H1 (cell line): ENCODE measurements at regions not wholly inside any gene's neighbourhood (a gene's known extent, or its start where the extent isn't known, plus 50 kb on each side); places are given as distances from the start of the nearest gene placed in this dataset.

Experiments used
- CTCF ChIA-PET: fragments of 300-600 bp; sonication (Branson Sonifier 250); formaldehyde crosslinking; loops from one replicate; lab custom pipeline; 2021; ENCODE audit not compliant: partially characterized antibody; lab: Charles Lee
- POLR2A ChIA-PET: fragments of 300-600 bp; sonication (Branson Sonifier 250); formaldehyde crosslinking; loops from one replicate; lab custom pipeline; 2021; ENCODE audit warnings: inconsistent platforms; ENCODE audit not compliant: partially characterized antibody; lab: Charles Lee
- DNase-seq, 2 experiments: peaks; one replicate each; pipeline versions ENCODE4 v3.0.0 to v3.0.0-alpha.2; 2010 to 2022; ENCODE audit warnings: low spot score in 2 of 2, low read depth in 1 of 2, mixed read lengths in 1 of 2
- FAIRE-seq: peaks from 2 replicates; lab custom pipeline; 2011; peaks lifted over from hg19 to GRCh38; lab: Jason Lieb, UNC
- H2AFZ ChIP-seq: 2 replicates; pipeline ENCODE4 v1.8.1; 2012; ENCODE audit warnings: low read length, inconsistent platforms
- H2AK5ac ChIP-seq: 2 replicates; pipeline ENCODE4 v1.6.1; 2013; ENCODE audit warnings: low read depth, low read length
- H2BK120ac ChIP-seq: replicated peaks from 2 replicates; pipeline ENCODE3; 2013; ENCODE audit warnings: low read depth, low read length, inconsistent platforms
- H2BK12ac ChIP-seq: 2 replicates; pipeline ENCODE4 v1.6.1; 2013; ENCODE audit warnings: low read depth, low read length
- H2BK15ac ChIP-seq: 2 replicates; pipeline ENCODE4 v1.6.1; 2013; ENCODE audit warnings: low read length
- H2BK20ac ChIP-seq: 2 replicates; pipeline ENCODE4 v1.6.1; 2013; ENCODE audit warnings: low read length
- H2BK5ac ChIP-seq: 2 replicates; pipeline ENCODE4 v1.6.1; 2013; ENCODE audit warnings: low read depth, low read length
- H3K14ac ChIP-seq: 2 replicates; pipeline ENCODE4 v1.6.1; 2013; ENCODE audit warnings: inconsistent platforms; ENCODE audit not compliant: insufficient read length
- H3K18ac ChIP-seq: 2 replicates; pipeline ENCODE4 v1.6.1; 2013; ENCODE audit warnings: low read length; ENCODE audit errors: extremely low read depth
- H3K23ac ChIP-seq: 2 replicates; pipeline ENCODE4 v1.6.1; 2013; ENCODE audit warnings: inconsistent platforms; ENCODE audit not compliant: insufficient read length
- H3K23me2 ChIP-seq: 2 replicates; pipeline ENCODE4 v1.6.1; 2013; ENCODE audit warnings: low read depth, low read length
- H3K27ac ChIP-seq: 2 replicates; pipeline ENCODE4 v1.6.1; 2011; ENCODE audit warnings: low read depth, low read length, inconsistent platforms
- H3K27me3 ChIP-seq, 4 experiments: replicated peaks in 1 of 4; 1 replicate in 1 of 4; 2 replicates in 3 of 4; pipeline versions ENCODE4 v1.6.1 to v1.8.1; 2011 to 2013; ENCODE audit warnings: low read length in 3 of 4, mild to moderate bottlenecking in 3 of 4, inconsistent platforms in 2 of 4, mixed read lengths in 2 of 4, moderate library complexity in 1 of 4; ENCODE audit not compliant: control insufficient read depth in 3 of 4, insufficient read depth in 3 of 4; ENCODE audit errors: extremely low read depth in 1 of 4
- H3K36me3 ChIP-seq, 4 experiments: 2 replicates each; pipeline versions ENCODE4 v1.6.1 to v1.8.1; 2011 to 2013; ENCODE audit warnings: mild to moderate bottlenecking in 4 of 4, low read length in 3 of 4, moderate library complexity in 2 of 4, control low read depth in 1 of 4, inconsistent platforms in 1 of 4; ENCODE audit not compliant: insufficient read depth in 4 of 4, control insufficient read depth in 2 of 4
- H3K4ac ChIP-seq: replicated peaks from 2 replicates; pipeline ENCODE3; 2013; ENCODE audit warnings: low read length, low read depth, mixed read lengths, inconsistent platforms; ENCODE audit not compliant: insufficient read length
- H3K4me1 ChIP-seq, 4 experiments: replicated peaks in 1 of 4; 1 replicate in 1 of 4; 2 replicates in 3 of 4; pipeline versions ENCODE4 v1.6.1 to v1.8.1; 2011 to 2013; ENCODE audit warnings: low read length in 3 of 4, inconsistent platforms in 2 of 4, mixed read lengths in 1 of 4; ENCODE audit not compliant: insufficient read depth in 4 of 4, control insufficient read depth in 3 of 4
- H3K4me2 ChIP-seq, 2 experiments: 2 replicates each; pipeline versions ENCODE4 v1.6.1 to v1.8.1; 2011 to 2013; ENCODE audit warnings: low read depth in 2 of 2, low read length in 2 of 2, control low read depth in 1 of 2, inconsistent platforms in 1 of 2, mild to moderate bottlenecking in 1 of 2; ENCODE audit not compliant: insufficient read depth in 1 of 2
- H3K4me3 ChIP-seq, 4 experiments: fragments of 200-600, 300-600 bp in 1 of 4; sonication (generic), shearing (Covaris generic), sonication (Bioruptor Twin) in 1 of 4; 2 replicates each; pipeline versions ENCODE4 v1.5.1 to v1.8.1; 2011 to 2016; ENCODE audit warnings: low read length in 4 of 4, low read depth in 3 of 4, control low read depth in 2 of 4, inconsistent platforms in 2 of 4, mild to moderate bottlenecking in 2 of 4, mixed read lengths in 1 of 4, moderate library complexity in 1 of 4; ENCODE audit not compliant: insufficient read depth in 2 of 4; ENCODE audit errors: extremely low read depth in 1 of 4
- H3K56ac ChIP-seq: replicated peaks from 2 replicates; pipeline ENCODE3; 2013; ENCODE audit warnings: low read depth, mild to moderate bottlenecking, mixed read lengths, low read length, inconsistent platforms; ENCODE audit not compliant: insufficient read length
- H3K79me1 ChIP-seq: 2 replicates; pipeline ENCODE4 v1.6.1; 2013; ENCODE audit warnings: low read depth, low read length, control low read depth
- H3K79me2 ChIP-seq, 2 experiments: 2 replicates each; pipeline versions ENCODE4 v1.6.1 to v1.8.1; 2012 to 2013; ENCODE audit warnings: low read length in 2 of 2, mild to moderate bottlenecking in 2 of 2, inconsistent platforms in 1 of 2; ENCODE audit not compliant: insufficient read depth in 2 of 2, control insufficient read depth in 1 of 2
- H3K9ac ChIP-seq, 4 experiments: replicated peaks in 1 of 4; 1 replicate in 1 of 4; 2 replicates in 3 of 4; pipeline versions ENCODE4 v1.6.1 to v1.8.1; 2011 to 2013; ENCODE audit warnings: low read depth in 3 of 4, low read length in 3 of 4, control low read depth in 2 of 4, mild to moderate bottlenecking in 2 of 4, moderate library complexity in 2 of 4, inconsistent platforms in 1 of 4; ENCODE audit errors: extremely low read depth in 1 of 4
- H3K9me3 ChIP-seq, 2 experiments: 2 replicates each; pipeline versions ENCODE4 v1.6.1 to v1.8.1; 2012 to 2013; ENCODE audit warnings: mild to moderate bottlenecking in 2 of 2, moderate library complexity in 2 of 2, control low read depth in 1 of 2, inconsistent platforms in 1 of 2, low read depth in 1 of 2, low read length in 1 of 2, mixed read lengths in 1 of 2; ENCODE audit not compliant: insufficient read depth in 2 of 2
- H4K20me1 ChIP-seq, 2 experiments: replicated peaks in 1 of 2; 2 replicates each; pipeline versions ENCODE3 to v1.8.1; 2011 to 2013; ENCODE audit warnings: inconsistent platforms in 2 of 2, low read length in 2 of 2, mild to moderate bottlenecking in 1 of 2; ENCODE audit not compliant: insufficient read depth in 2 of 2, control insufficient read depth in 1 of 2
- H4K5ac ChIP-seq: 2 replicates; pipeline ENCODE4 v1.6.1; 2013; ENCODE audit warnings: low read length, low read depth, mixed read lengths, inconsistent platforms; ENCODE audit not compliant: insufficient read length
- H4K8ac ChIP-seq: 2 replicates; pipeline ENCODE4 v1.8.0; 2013; ENCODE audit warnings: mild to moderate bottlenecking, moderate library complexity, low read length, inconsistent platforms; ENCODE audit not compliant: insufficient read depth; ENCODE audit errors: extremely low read depth
- H4K91ac ChIP-seq: replicated peaks from 2 replicates; pipeline ENCODE3; 2013; ENCODE audit warnings: low read length, mixed read lengths, inconsistent platforms; ENCODE audit not compliant: insufficient read length
- EGR1 ChIP-seq: IDR thresholded peaks from 2 replicates; pipeline ENCODE4 v1.6.1; 2011; ENCODE audit warnings: low read depth, low read length, borderline replicate concordance
- JUND ChIP-seq: IDR thresholded peaks from 2 replicates; pipeline ENCODE4 v1.6.1; 2011; ENCODE audit warnings: mild to moderate bottlenecking, improper control_type of control experiment, low read length
- POLR2A ChIP-seq, 2 experiments: IDR thresholded peaks; 1 replicate in 1 of 2; 2 replicates in 1 of 2; pipeline ENCODE4 v1.6.1; 2011; ENCODE audit warnings: low read depth in 2 of 2, low read length in 2 of 2, mild to moderate bottlenecking in 2 of 2; ENCODE audit errors: control extremely low read depth in 1 of 2
- POLR2AphosphoS5 ChIP-seq: IDR thresholded peaks from 2 replicates; pipeline ENCODE4 v1.6.1; 2011; ENCODE audit warnings: low read depth, low read length
- SUZ12 ChIP-seq: fragments of 200-600 bp; sonication (generic); IDR thresholded peaks from 2 replicates; pipeline ENCODE4 v1.6.1; 2012; ENCODE audit warnings: mild to moderate bottlenecking, inconsistent platforms, low read length, moderate library complexity, mixed read lengths
- WGBS, 2 experiments: shearing (Covaris generic) in 1 of 2; methylation state at CpG; one replicate each; pipeline versions ENCODE4 v1.1.6 to v1.1.7; 2013 to 2015; ENCODE audit warnings: low lambda C conversion rate in 2 of 2, mixed read lengths in 2 of 2, inconsistent platforms in 1 of 2, low coverage in 1 of 2, missing lambda C conversion rate in 1 of 2; ENCODE audit not compliant: insufficient replicate concordance in 2 of 2, insufficient coverage in 1 of 2, insufficient read length in 1 of 2; ENCODE audit errors: extremely low coverage in 1 of 2, missing lambda C conversion rate in 1 of 2; 5-methylcytosine and 5-hydroxymethylcytosine counted together
- TF ChIP-seq, protein P1 (sequence below), 3 experiments: IDR thresholded peaks; 1 replicate in 2 of 3; 2 replicates in 1 of 3; pipeline versions ENCODE4 v1.5.1 to v1.6.1; 2011; ENCODE audit warnings: low read length in 3 of 3, mild to moderate bottlenecking in 3 of 3, inconsistent platforms in 2 of 3, low read depth in 1 of 3, moderate library complexity in 1 of 3; ENCODE audit not compliant: insufficient read depth in 1 of 3; ENCODE audit errors: control extremely low read depth in 1 of 3

DNA sequence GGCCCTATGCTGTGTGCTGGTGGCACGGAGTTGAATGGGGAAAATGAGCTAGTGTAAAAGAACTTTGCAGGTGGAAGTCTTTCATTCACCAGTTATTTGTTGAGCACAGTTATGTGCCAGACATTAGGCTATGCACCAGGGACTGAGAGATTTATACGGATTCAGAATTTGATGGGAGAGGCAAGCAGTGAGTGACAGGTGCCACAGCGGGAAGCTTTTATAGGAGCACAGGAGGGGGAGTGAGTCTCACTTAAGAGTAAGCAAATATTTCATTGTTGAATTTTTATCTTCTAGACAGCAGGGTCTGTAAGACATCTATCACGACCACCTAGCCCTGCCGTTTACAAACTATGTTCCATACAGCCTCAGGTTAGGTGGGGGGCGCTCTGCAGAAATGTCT lies 320.6 kb downstream of the SNAPC1 start:
- WGBS, 2 experiments, result 78% methylated on average over 6 of the region's 6 CpGs; no CpG with 5 or more reads in 1 of the 2 experiments
- Histone ChIP-seq H3K23me2 (no peaks in the 10 kb centered on the region), H3K9me3 (0 out of 4 replicates have a peak, but pooled peaks cover 2 to 7% of the 10 kb centered on the region in 2 experiments)
- no peak for TF ChIP-seq POLR2AphosphoS5
- TF ChIP-seq EGR1, result no peak
- TF ChIP-seq, protein P1, sequence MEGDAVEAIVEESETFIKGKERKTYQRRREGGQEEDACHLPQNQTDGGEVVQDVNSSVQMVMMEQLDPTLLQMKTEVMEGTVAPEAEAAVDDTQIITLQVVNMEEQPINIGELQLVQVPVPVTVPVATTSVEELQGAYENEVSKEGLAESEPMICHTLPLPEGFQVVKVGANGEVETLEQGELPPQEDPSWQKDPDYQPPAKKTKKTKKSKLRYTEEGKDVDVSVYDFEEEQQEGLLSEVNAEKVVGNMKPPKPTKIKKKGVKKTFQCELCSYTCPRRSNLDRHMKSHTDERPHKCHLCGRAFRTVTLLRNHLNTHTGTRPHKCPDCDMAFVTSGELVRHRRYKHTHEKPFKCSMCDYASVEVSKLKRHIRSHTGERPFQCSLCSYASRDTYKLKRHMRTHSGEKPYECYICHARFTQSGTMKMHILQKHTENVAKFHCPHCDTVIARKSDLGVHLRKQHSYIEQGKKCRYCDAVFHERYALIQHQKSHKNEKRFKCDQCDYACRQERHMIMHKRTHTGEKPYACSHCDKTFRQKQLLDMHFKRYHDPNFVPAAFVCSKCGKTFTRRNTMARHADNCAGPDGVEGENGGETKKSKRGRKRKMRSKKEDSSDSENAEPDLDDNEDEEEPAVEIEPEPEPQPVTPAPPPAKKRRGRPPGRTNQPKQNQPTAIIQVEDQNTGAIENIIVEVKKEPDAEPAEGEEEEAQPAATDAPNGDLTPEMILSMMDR (IDR thresholded peaks at IDR 0.05; ENCODE audit: control extremely low read depth in 1 of 3, insufficient read depth in 1 of 3, low read depth in 1 of 3, low read length in 3 of 3), result no peak
- TF ChIP-seq POLR2A (IDR thresholded peaks at IDR 0.05; ENCODE audit: control extremely low read depth in 1 of 2, low read depth in 2 of 2, low read length in 2 of 2), result no peak
- TF ChIP-seq SUZ12, result no peak
- TF ChIP-seq JUND, result no peak
- TF ChIP-seq, all 59 proteins: peak for 0
- Histone ChIP-seq H3K9ac (no peak overlapping the region), H2BK5ac (no peak overlapping the region), H2BK120ac (no peak overlapping the region), H4K20me1 (no peaks in the 10 kb centered on the region), H3K18ac (no peak overlapping the region), H3K36me3 (no peaks in the 10 kb centered on the region), H2BK12ac (no peak overlapping the region), H2AFZ (no peak overlapping the region), H3K4me1 (no peaks in the 10 kb centered on the region), H4K8ac (no peak overlapping the region), H3K79me2 (no peaks in the 10 kb centered on the region), H3K23ac (no peak overlapping the region), H4K91ac (no peak overlapping the region), H4K5ac (no peak overlapping the region), H3K4me3 (no peak overlapping the region), H3K79me1 (no peaks in the 10 kb centered on the region), H2AK5ac (no peak overlapping the region), H3K27me3 (no peaks in the 10 kb centered on the region), H2BK15ac (no peak overlapping the region), H3K56ac (no peak overlapping the region), H3K27ac (no peak overlapping the region), H3K4me2 (no peak overlapping the region), H3K4ac (no peak overlapping the region), H2BK20ac (no peak overlapping the region), H3K14ac (no peak overlapping the region)
- DNase-seq (no peak), FAIRE-seq (no peak)
- CTCF ChIA-PET, result interaction anchor here (0.7 to 1.5 kb wide), 3 partner anchors 16 to 222 kb away, joined by 3 to 4 read pairs (median 3); no protein-coding TSS in a partner anchor
- POLR2A ChIA-PET, result no interaction called here
